Loucy (cell line): ENCODE measurements at regions not wholly inside any gene's neighbourhood (a gene's known extent, or its start where the extent isn't known, plus 50 kb on each side); places are given as distances from the start of the nearest gene placed in this dataset.

Source experiments
- H2AFZ ChIP-seq: fragments of 200-600 bp; sonication (generic); 2 replicates; pipeline ENCODE4 v1.6.0; 2016; ENCODE audit warnings: antibody characterized with exemption, mild to moderate bottlenecking, low read length, moderate library complexity
- H3F3A ChIP-seq: fragments of 200-600 bp; 2 replicates; pipeline ENCODE4 v1.6.0; 2016; ENCODE audit warnings: antibody characterized with exemption, low read depth, mild to moderate bottlenecking
- H3K27me3 ChIP-seq: fragments of 200-600 bp; sonication (generic); 2 replicates; pipeline ENCODE4 v1.6.1; 2014; ENCODE audit warnings: low read length, mild to moderate bottlenecking; ENCODE audit not compliant: insufficient read depth, poor library complexity, severe bottlenecking
- H3K36me3 ChIP-seq: fragments of 200-600 bp; sonication (generic); 2 replicates; pipeline ENCODE4 v1.6.1; 2016; ENCODE audit warnings: low read length; ENCODE audit not compliant: insufficient read depth
- H3K4me1 ChIP-seq: fragments of 200-600 bp; sonication (generic); 2 replicates; pipeline ENCODE4 v1.5.1; 2014; ENCODE audit warnings: low read length, mild to moderate bottlenecking; ENCODE audit not compliant: insufficient read depth, poor library complexity, severe bottlenecking
- H3K4me2 ChIP-seq: fragments of 200-600 bp; sonication (generic); 2 replicates; pipeline ENCODE4 v1.6.0; 2014; ENCODE audit warnings: antibody characterized with exemption, low read length, low read depth, mild to moderate bottlenecking; ENCODE audit not compliant: poor library complexity, severe bottlenecking
- H3K4me3 ChIP-seq: fragments of 200-600 bp; sonication (generic); 2 replicates; pipeline ENCODE4 v1.5.1; 2014; ENCODE audit warnings: low read length, mild to moderate bottlenecking, mixed read lengths; ENCODE audit not compliant: poor library complexity, severe bottlenecking
- H3K79me2 ChIP-seq: fragments of 200-600 bp; sonication (generic); 2 replicates; pipeline ENCODE4 v1.6.1; 2014; ENCODE audit warnings: low read length; ENCODE audit not compliant: insufficient read depth
- H3K9ac ChIP-seq: fragments of 200-600 bp; sonication (generic); 2 replicates; pipeline ENCODE4 v1.6.0; 2014; ENCODE audit warnings: mild to moderate bottlenecking, low read depth, low read length, moderate library complexity; ENCODE audit not compliant: poor library complexity, severe bottlenecking
- H3K9me2 ChIP-seq: fragments of 200-600 bp; sonication (generic); replicated peaks from 2 replicates; pipeline ENCODE4 v1.6.1; 2016; ENCODE audit warnings: low read depth, low read length, mixed read lengths
- H3K9me3 ChIP-seq: fragments of 200-600 bp; sonication (generic); 2 replicates; pipeline ENCODE4 v1.6.1; 2014; ENCODE audit warnings: mild to moderate bottlenecking, antibody characterized with exemption, low read length, low read depth; ENCODE audit not compliant: insufficient read depth
- H4K20me1 ChIP-seq: fragments of 200-600 bp; sonication (generic); 2 replicates; pipeline ENCODE4 v1.6.0; 2014; ENCODE audit warnings: antibody characterized with exemption, low read length, mild to moderate bottlenecking; ENCODE audit not compliant: insufficient read depth, poor library complexity, severe bottlenecking
- EZH2phosphoT487 ChIP-seq: fragments of 200-600 bp; IDR thresholded peaks from 2 replicates; pipeline ENCODE4 v1.6.1; 2018; ENCODE audit warnings: antibody characterized with exemption, mild to moderate bottlenecking, moderate library complexity, borderline replicate concordance
- TF ChIP-seq, protein P1 (sequence below): fragments of 200-600 bp; sonication (generic); conservative IDR thresholded peaks from 2 replicates; pipeline ENCODE4 v1.5.1; 2014; ENCODE audit warnings: mild to moderate bottlenecking, antibody characterized with exemption, low read length

GRCh38 chr15:77784361-77785292, 151.9 kb upstream of the LINGO1 start:
- Histone ChIP-seq H3K27me3 (no peaks in the 10 kb centered on the region), H3K9me2 (no peaks in the 10 kb centered on the region), H3K9ac (no peak overlapping the region), H3K36me3 (no peaks in the 10 kb centered on the region), H4K20me1 (no peaks in the 10 kb centered on the region), H3F3A (no peaks in the 10 kb centered on the region), H3K9me3 (no peaks in the 10 kb centered on the region), H3K4me2 (no peak overlapping the region), H3K4me1 (no peaks in the 10 kb centered on the region), H3K79me2 (no peaks in the 10 kb centered on the region), H2AFZ (no peak overlapping the region), H3K4me3 (no peak overlapping the region)
- TF ChIP-seq, protein P1, sequence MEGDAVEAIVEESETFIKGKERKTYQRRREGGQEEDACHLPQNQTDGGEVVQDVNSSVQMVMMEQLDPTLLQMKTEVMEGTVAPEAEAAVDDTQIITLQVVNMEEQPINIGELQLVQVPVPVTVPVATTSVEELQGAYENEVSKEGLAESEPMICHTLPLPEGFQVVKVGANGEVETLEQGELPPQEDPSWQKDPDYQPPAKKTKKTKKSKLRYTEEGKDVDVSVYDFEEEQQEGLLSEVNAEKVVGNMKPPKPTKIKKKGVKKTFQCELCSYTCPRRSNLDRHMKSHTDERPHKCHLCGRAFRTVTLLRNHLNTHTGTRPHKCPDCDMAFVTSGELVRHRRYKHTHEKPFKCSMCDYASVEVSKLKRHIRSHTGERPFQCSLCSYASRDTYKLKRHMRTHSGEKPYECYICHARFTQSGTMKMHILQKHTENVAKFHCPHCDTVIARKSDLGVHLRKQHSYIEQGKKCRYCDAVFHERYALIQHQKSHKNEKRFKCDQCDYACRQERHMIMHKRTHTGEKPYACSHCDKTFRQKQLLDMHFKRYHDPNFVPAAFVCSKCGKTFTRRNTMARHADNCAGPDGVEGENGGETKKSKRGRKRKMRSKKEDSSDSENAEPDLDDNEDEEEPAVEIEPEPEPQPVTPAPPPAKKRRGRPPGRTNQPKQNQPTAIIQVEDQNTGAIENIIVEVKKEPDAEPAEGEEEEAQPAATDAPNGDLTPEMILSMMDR, result peak; percentile 65
- no peak for TF ChIP-seq EZH2phosphoT487

DNA sequence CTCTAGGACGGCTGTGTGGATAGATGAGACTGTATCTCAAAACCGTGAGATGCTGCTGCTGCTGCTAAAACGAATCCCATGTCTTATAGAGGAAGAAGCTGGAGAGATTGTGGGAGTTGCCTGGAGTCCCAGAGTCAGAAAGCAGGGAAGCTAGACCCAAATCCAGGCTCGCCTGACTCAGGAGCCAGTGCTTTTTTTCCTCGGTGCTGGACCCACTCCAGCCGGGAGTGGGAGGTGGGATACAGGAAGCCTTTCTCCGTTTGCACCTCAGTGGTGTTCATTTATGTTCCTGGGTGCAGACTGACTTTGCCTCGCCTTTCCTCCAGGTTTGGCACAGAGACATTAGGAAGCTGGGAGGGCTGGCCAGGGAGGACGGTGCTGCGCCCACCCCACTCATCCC, 150.9 kb upstream of the LINGO1 start:
- TF ChIP-seq, protein P1, result no peak
- no peak for TF ChIP-seq EZH2phosphoT487
- Histone ChIP-seq H2AFZ (no peak overlapping the region), H3K36me3 (no peaks in the 10 kb centered on the region), H3K4me3 (no peak overlapping the region), H3K9me3 (no peaks in the 10 kb centered on the region), H3F3A (no peaks in the 10 kb centered on the region), H3K9ac (no peak overlapping the region), H3K79me2 (no peaks in the 10 kb centered on the region), H3K4me2 (no peak overlapping the region), H4K20me1 (no peaks in the 10 kb centered on the region), H3K27me3 (no peaks in the 10 kb centered on the region), H3K9me2 (no peaks in the 10 kb centered on the region), H3K4me1 (no peaks in the 10 kb centered on the region)

- H2AFZ ChIP-seq, result no peak overlapping the region
- H3K36me3 ChIP-seq, result no peaks in the 10 kb centered on the region
- TF ChIP-seq, protein P1, result no peak
- TF ChIP-seq EZH2phosphoT487, result no peak
- H3K27me3 ChIP-seq, result no peaks in the 10 kb centered on the region
- no peak overlapping the region for H3K9ac ChIP-seq
- no peaks in the 10 kb centered on the region for H4K20me1 ChIP-seq
- H3K4me2 ChIP-seq, result no peak overlapping the region
- no peaks in the 10 kb centered on the region for H3K79me2 ChIP-seq
- H3K9me3 ChIP-seq, result no peaks in the 10 kb centered on the region
- H3F3A ChIP-seq, result no peaks in the 10 kb centered on the region
- no peaks in the 10 kb centered on the region for H3K9me2 ChIP-seq
- H3K4me1 ChIP-seq, result no peaks in the 10 kb centered on the region
- H3K4me3 ChIP-seq, result no peak overlapping the region
These were observed 150.0 kb upstream of the LINGO1 start for GRCh38 chr15:77782691-77783090.
